ENCODE measurements at regions not wholly inside any gene's neighbourhood (a gene's known extent, or its start where the extent isn't known, plus 50 kb on each side); places are given as distances from the start of the nearest gene placed in this dataset.

DNA sequence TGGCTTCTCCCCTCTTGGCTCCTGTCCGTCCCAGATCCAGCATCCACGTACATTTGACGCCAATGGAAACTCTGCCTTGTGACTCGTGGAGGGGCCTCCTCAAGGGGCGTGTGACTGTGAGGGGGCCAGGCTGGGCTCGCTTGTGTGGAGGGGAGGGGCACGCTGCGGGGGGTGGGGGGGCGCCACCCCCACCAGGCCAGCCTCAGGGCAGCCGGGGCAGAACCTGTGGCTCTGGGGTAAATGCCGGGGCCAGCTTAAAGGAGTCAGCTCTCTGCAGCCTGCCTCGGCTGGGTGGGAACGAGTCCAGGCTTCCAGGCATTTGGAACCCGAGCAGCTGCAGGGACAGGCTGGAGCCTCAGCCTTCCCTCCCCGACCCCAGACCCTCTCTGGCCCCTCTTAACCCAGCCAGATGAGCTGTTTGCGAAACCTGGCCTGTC is 94.1 kb downstream of the SIK1 start:
- no peak for DNase-seq (ENCODE audit: low spot score)

DNA sequence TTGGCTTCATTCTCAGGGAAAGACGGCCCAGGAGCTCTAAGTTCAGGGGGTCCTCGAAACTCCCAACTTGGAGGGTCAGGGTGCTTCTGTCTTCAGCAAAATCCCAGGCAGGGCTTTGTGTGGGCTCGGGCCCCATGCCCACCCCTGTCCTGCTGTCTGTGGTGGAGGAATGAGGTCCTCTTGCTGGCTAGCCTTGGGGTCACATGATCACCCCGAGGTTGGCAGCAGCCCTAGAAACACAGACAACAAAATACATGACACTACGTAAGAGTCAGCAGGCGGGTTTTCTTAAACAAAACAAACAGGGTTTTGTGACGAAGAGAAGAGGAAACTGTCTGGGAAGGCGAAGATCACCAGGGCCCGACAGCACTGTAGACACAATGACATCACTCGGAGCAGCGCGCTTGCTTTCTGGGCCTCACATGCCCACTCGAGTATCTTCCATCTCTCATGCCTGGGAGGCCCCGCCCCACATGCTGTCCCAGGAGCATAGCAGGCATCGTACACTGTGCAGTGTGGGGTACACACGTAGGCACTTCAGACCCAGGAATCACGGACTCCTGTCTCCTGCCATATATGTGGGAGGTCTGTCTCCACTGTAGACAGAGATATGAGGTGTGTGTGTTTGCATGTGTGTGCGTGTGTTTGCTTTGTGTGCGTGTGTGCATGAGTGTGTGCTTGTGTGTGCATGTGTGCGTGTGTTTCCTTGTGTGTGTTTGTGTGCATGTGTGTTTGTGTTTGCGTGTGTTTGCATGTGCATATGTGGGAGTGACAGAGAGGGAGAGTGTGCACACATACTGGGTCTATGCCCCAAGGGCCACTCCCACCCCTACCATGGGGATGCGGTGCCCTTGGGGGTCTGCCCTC is 94.7 kb downstream of the SIK1 start:
- no peak for DNase-seq (ENCODE audit: low spot score)

DNA sequence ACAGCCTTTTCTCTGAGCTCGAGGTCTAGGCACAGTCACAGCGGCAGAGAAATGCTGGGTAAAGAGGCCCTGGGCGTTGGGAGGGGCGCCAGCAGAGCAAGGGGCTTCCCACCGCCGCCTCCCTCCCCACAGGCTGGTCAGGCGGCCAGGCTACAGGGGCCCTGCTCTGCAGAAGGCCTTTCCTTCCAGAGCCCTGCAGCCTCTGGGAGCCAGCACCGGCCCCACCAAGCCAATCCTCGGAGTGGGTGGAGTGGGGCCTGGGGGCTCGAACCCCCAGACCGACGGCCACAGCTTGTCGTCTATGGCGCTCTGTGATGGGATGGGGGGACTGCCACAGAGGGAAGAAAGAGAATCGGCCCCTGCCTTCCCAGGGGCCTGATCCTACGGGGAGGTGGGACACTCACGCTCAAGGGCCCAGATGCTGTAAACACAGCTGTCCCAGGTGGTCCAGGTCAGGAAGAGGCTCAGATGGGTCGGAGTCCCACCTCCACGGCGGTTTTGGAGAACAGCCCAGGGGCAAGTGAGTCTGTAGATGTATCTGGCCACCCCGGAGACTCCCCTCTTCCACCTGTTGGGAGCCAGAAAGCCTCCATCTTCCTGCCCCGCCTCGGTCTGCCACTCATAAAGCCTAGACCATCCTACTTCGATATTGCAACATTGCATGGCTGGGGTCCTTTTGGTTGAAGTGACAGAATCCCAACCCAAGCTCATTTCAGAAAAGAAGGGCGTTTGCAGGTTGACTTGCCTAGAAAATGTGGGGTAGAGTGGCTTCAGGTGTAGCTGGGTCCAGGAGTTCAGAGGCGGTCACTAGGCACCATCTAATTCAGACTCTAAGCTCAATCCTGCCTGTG is 95.6 kb downstream of the SIK1 start:
- DNase-seq (ENCODE audit: low spot score) = no peak

DNA sequence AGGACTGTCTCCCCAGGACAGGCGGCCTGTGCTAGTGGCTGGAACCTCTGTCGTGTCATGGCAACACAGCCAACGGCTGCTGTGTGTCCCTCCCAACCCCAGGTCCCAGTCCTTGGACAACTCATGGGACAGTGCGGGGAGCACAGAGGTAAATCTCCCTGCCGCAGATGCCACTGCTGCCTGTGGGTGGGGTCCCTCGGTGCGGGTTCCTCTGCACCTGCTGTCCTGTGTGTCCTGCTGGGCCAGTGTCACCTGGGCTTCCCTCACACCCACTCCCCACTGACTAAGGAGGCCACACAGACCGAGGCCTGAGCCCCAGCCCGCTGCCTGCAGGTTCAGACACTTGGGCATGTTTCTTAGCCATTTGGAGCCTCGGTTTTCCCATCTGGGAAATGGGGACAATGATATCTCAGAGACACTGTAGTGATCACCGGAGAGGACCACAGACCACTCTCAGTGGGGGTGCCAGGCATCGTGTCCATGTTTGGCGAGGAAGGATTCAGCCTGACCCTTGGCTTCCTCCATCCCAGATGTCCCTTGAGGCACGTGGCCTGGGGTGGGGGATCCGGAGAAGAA is 96.5 kb downstream of the SIK1 start:
- DNase-seq (ENCODE audit: low spot score) = no peak

DNA sequence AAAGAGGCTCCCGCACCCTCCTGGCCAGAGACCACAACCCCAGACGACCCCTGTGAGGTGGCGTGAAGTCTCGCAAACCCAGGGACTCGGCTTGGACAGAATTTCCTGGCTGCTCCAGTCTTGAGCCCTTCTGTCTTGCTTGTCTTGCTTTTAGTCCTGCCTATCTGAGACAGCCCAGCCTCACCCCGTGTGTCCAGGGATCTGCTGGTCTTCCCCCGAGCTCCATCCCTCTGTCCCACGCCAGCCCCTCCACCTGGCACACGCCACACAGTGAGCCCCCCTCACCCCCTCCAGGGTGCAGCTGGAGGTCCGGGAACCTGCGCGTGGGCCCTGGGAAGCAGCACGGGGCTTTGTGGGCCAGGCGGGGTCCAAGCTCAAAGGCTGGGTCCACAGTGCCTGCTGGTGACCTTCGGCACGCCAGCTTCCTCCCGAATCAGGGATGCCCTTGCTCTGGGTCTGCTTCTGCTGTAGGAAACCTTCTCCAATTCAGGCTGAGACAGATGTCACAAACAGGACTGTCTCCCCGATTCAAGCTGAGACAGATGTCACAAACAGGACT is 97.1 kb downstream of the SIK1 start:
- DNase-seq (ENCODE audit: low spot score) = no peak

DNA sequence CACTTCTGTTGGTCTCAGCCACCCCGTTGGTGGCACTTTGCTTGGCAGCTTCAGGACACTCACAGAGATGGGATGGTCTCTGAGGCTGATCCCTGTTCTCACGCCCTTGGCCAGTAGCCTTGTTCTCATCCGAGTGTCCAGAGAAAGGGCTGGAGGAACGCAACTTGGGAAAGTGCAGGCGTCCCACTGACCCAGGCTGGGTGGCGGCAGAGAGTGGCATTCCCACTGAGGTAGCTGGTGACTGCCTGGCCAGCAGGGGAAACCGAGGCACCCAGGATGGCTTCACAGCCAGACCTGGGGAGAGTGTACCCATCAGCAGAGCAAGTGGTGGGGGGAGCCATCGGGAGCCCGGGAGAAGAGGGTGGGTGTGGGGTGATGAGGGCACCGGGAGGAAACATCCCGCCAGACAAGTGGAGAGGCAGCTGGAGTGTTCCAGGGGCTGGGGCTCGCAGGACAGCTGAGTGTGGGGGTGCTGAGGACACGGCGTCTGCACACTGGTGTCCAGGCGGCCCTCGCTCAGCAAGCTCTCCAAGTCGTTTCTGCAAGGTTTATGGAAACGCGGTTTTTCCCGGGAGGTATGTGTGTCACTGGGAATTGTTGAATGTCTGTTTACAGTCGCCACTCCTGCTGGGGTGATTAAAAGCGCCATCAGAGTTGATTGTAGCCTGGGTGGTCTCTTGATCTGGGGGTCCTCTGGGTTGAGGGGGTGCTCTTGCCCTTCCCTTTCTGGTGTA is 97.8 kb downstream of the SIK1 start:
- DNase-seq (ENCODE audit: low spot score) = no peak

GRCh38 chr21:43328185-43328957 is 98.6 kb downstream of the SIK1 start:
- no peak for DNase-seq (ENCODE audit: low spot score)

- no peak for DNase-seq (ENCODE audit: low spot score)
These were observed 100.8 kb downstream of the SIK1 start for GRCh38 chr21:43325968-43326715.

DNA sequence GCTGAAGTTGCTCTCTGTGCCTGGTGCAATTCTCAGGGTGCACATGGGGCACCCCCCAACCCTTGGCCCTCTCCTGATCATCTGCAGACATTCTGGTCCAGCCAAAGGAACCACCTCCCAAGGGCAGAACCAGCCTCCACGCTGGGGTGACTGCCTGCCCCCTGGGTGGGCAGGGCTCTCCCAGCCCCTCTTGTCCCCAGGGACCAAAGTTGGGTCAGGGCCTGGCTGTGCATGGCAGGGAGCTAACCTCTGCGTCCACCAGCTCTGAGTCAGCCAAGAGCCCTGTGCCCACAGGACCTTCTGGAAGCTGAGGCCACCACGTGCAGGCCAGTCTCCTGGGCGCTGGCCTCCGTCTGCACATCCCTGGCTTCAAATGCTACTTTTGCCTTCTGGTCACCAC is 101.9 kb downstream of the SIK1 start:
- no peak for DNase-seq (ENCODE audit: low spot score)

- no peak for DNase-seq (ENCODE audit: low spot score)
These were observed 102.3 kb downstream of the SIK1 start for GRCh38 chr21:43324596-43324995.

- no peak for DNase-seq (ENCODE audit: low spot score)
These were observed 103.5 kb downstream of the SIK1 start for GRCh38 chr21:43323244-43324005.

DNA sequence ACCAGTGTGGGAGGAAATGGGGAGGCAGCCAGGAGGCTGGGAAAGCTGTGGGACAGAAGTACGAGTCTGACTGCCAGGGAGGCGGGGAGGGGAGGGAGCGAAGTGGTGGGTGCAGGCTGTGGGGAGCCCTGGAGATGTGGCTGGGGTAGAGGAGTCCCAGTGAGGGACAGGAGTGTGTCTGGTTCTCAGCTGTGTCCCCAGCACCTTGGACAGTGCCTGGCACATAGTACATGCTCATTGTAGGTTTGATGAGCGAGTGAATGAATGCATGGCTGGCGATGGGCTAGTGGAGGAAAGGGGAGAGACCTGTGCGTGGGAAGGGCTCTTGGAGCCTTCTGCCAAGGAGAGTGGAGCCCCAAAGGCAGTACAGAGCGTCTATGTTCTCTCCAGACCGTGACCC is 104.1 kb downstream of the SIK1 start:
- no peak for DNase-seq (ENCODE audit: low spot score)

GRCh38 chr21:43322311-43322710 is 104.6 kb downstream of the SIK1 start:
- no peak for DNase-seq (ENCODE audit: low spot score)

DNA sequence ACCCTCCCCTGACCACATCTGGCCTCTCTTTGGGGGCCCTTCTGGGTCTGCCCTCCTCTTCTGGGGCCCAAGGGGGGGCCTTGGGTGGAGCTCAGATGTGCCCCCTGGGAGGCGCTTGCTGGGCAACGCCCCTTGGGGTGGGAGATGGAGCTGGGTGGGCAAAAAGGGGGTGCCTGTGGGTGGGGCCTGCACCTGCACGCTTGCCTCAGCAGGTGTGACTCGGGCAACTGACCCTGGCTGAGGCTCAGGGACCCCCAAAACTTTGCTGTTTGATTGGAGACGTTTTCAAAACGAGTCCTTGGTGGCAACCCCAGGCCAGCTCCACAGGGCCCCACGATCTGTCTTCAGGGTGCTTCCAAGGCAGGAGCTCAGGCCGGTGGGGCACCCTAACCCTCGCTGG is 105.3 kb downstream of the SIK1 start:
- no peak for DNase-seq (ENCODE audit: low spot score)

DNA sequence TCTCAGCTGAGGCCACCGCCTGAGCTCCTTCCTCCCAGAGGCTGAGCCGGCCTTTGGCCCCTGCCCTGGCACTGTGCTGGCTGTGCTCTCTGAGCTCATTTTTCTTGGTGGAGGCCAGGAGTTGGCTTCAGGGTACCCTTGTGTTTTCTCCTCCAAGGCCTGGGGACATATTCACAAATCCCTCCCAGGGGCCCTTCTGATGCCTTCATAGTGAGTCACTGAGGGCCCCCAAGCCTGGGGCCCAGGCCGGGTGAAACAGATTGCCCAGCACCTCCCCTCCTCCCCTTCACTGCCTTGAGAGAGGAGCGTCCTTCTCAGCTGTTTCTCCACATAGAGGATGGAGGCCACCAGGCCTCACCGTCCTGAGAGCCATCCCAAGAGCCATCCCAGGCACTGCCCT is 105.8 kb downstream of the SIK1 start:
- no peak for DNase-seq (ENCODE audit: low spot score)

DNA sequence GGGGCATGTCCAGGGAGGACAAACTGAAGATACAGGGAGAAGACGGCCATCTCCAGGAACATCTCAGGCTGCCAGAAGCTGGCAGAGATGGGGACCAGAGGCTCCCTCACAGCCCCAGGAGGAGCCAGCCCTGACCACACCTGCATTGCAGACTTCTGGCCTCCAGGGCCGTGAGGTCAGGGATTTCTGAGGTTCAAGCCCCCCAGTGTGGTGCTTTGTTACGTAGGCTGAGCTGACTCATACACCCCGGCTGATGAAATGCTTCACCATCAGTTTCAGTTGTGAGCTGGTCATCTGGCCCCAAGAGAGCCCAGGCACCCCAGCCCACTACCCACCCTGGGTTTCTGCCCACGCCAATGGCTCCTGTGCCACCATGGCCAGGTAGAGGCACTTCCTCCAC is 106.4 kb downstream of the SIK1 start:
- no peak for DNase-seq (ENCODE audit: low spot score)

GRCh38 chr21:43318841-43319781 is 107.8 kb downstream of the SIK1 start:
- DNase-seq (ENCODE audit: low spot score) = no peak

DNA sequence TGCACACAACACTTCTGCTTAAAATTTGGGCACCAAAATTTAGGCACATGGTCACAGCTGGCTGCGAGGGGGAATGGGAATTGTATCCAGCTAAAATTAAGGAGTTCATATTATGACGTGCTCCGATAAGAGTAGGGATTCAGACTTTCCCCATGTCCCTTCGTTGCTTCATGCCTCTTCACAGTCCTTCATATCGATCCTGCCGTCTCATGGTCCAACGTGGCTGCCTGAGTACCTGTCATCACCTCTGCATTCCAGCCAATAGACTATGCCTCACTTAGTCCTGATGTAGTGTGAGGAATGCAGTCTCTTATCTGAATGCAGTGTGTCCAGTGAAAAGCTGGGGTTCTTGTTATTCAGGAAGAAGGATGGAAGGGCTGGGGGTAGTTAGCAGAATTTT is 108.6 kb downstream of the SIK1 start:
- no peak for DNase-seq (ENCODE audit: low spot score)

All from activated CD4-positive, alpha-beta T cell treated with anti-CD3 and anti-CD28 coated beads, Interleukin-2, Interleukin-4, amounts not matched to agents 100 ng/mL and 50 ng/mL, durations not matched to agents 16 hours and 8 hours (primary cell).